HepG2 (cell line): ENCODE measurements at regions not wholly inside any gene's neighbourhood (a gene's known extent, or its start where the extent isn't known, plus 50 kb on each side); places are given as distances from the start of the nearest gene placed in this dataset.

Experiments
- CSRNP2 ChIP-seq: sonication (generic); formaldehyde crosslinking; conservative IDR thresholded peaks from 2 replicates; pipeline ENCODE4 v1.8.0; 2022; ENCODE audit warnings: low read depth, missing genetic modification reagents
- HNF4G ChIP-seq, 2 experiments: sonication (generic) in 1 of 2; formaldehyde crosslinking in 1 of 2; IDR thresholded peaks; 2 replicates each; pipeline versions ENCODE4 v1.4.0 to v1.6.1; 2011 to 2020; ENCODE audit warnings: borderline replicate concordance in 2 of 2, low read depth in 2 of 2, mild to moderate bottlenecking in 2 of 2, low read length in 1 of 2, missing genetic modification reagents in 1 of 2, moderate library complexity in 1 of 2
- IRF2 ChIP-seq: IDR thresholded peaks from 2 replicates; pipeline ENCODE4 v1.6.1; 2018; ENCODE audit warnings: missing genetic modification reagents, missing compliant biosample characterization
- IRF9 ChIP-seq: sonication (generic); formaldehyde crosslinking; IDR thresholded peaks from 2 replicates; pipeline ENCODE4 v1.8.0; 2022; ENCODE audit warnings: missing genetic modification reagents, mild to moderate bottlenecking, borderline replicate concordance
- JDP2 ChIP-seq: sonication (generic); formaldehyde crosslinking; IDR thresholded peaks from 2 replicates; pipeline ENCODE4 v1.8.1; 2022; ENCODE audit warnings: missing genetic modification reagents, borderline replicate concordance
- KDM2A ChIP-seq: sonication (generic); formaldehyde crosslinking; IDR thresholded peaks from 2 replicates; pipeline ENCODE4 v1.4.0; 2020; ENCODE audit warnings: low read depth, missing genetic modification reagents, borderline replicate concordance
- KDM3A ChIP-seq: IDR thresholded peaks from 2 replicates; pipeline ENCODE4 v1.6.1; 2018; ENCODE audit warnings: low read depth, missing compliant biosample characterization
- KDM5A ChIP-seq: fragments of 200-600 bp; sonication (generic); IDR thresholded peaks from 2 replicates; pipeline ENCODE4 v1.7.0; 2018; ENCODE audit warnings: antibody characterized with exemption, mild to moderate bottlenecking, low read length, borderline replicate concordance
- KLF16 ChIP-seq, 2 experiments: sonication (generic) in 1 of 2; formaldehyde crosslinking in 1 of 2; IDR thresholded peaks; 2 replicates each; pipeline versions ENCODE4 v1.6.1 to v1.8.0; 2016 to 2023; ENCODE audit warnings: missing genetic modification reagents in 2 of 2, missing compliant biosample characterization in 1 of 2
- MBD4 ChIP-seq: IDR thresholded peaks from 2 replicates; pipeline ENCODE4 v1.6.1; 2012; ENCODE audit warnings: low read length, inconsistent platforms, borderline replicate concordance
- MEIS2 ChIP-seq: sonication (generic); formaldehyde crosslinking; IDR thresholded peaks from 2 replicates; pipeline ENCODE4 v1.9.0; 2021; ENCODE audit warnings: mild to moderate bottlenecking, missing genetic modification reagents
- MTF2 ChIP-seq: sonication (generic); formaldehyde crosslinking; IDR thresholded peaks from 2 replicates; pipeline ENCODE4 v1.5.0; 2020; ENCODE audit warnings: missing genetic modification reagents, borderline replicate concordance
- SNAI1 ChIP-seq: sonication (generic); formaldehyde crosslinking; IDR thresholded peaks from 2 replicates; pipeline ENCODE4 v1.5.0; 2020; ENCODE audit warnings: mild to moderate bottlenecking, missing genetic modification reagents, borderline replicate concordance
- TEAD2 ChIP-seq: sonication (generic); formaldehyde crosslinking; IDR thresholded peaks from 2 replicates; pipeline ENCODE4 v1.9.0; 2021; ENCODE audit warnings: missing genetic modification reagents
- ZBED4 ChIP-seq: sonication (generic); formaldehyde crosslinking; IDR thresholded peaks from 2 replicates; pipeline ENCODE4 v1.4.0; 2020; ENCODE audit warnings: missing genetic modification reagents, borderline replicate concordance
- ZIK1 ChIP-seq: sonication (generic); formaldehyde crosslinking; IDR thresholded peaks from 2 replicates; pipeline ENCODE4 v1.5.0; 2020; ENCODE audit warnings: mild to moderate bottlenecking, low read depth, missing genetic modification reagents, borderline replicate concordance
- ZKSCAN5 ChIP-seq: sonication (generic); formaldehyde crosslinking; IDR thresholded peaks from 2 replicates; pipeline ENCODE4 v1.5.1; 2020; ENCODE audit warnings: mild to moderate bottlenecking, missing genetic modification reagents
- ZNF12 ChIP-seq: sonication (generic); formaldehyde crosslinking; IDR thresholded peaks from 2 replicates; pipeline ENCODE4 v1.5.0; 2020; ENCODE audit warnings: missing genetic modification reagents
- ZNF282 ChIP-seq: fragments of 450-650 bp; IDR thresholded peaks from 2 replicates; pipeline ENCODE4 v1.6.1; 2018; ENCODE audit not compliant: partially characterized antibody
- ZNF562 ChIP-seq: sonication (generic); formaldehyde crosslinking; IDR thresholded peaks from 2 replicates; pipeline ENCODE4 v1.8.0; 2022; ENCODE audit warnings: missing genetic modification reagents, borderline replicate concordance
- ZNF775 ChIP-seq: sonication (generic); formaldehyde crosslinking; IDR thresholded peaks from 2 replicates; pipeline ENCODE4 v1.4.0; 2020; ENCODE audit warnings: missing genetic modification reagents, mild to moderate bottlenecking, moderate library complexity, borderline replicate concordance
- ZNF883 ChIP-seq: sonication (generic); formaldehyde crosslinking; IDR thresholded peaks from 2 replicates; pipeline ENCODE4 v1.5.1; 2020; ENCODE audit warnings: mild to moderate bottlenecking, missing genetic modification reagents; ENCODE audit errors: not compliant biosample characterization
- TF ChIP-seq, protein P1 (sequence below): sonication (generic); formaldehyde crosslinking; IDR thresholded peaks from 2 replicates; pipeline ENCODE4 v1.4.0; 2020; ENCODE audit warnings: missing genetic modification reagents, borderline replicate concordance

GRCh38 chr20:53769041-53769440 lies 175.4 kb upstream of the ZNF217 start (continued):
- no peak for TF ChIP-seq ZNF562 (CRISPR knock-in tag)
- no peak for TF ChIP-seq MEIS2 (CRISPR knock-in tag)
- TF ChIP-seq ZIK1, result no peak; the same call in 1 of the 2 replicates
- TF ChIP-seq, protein P1, sequence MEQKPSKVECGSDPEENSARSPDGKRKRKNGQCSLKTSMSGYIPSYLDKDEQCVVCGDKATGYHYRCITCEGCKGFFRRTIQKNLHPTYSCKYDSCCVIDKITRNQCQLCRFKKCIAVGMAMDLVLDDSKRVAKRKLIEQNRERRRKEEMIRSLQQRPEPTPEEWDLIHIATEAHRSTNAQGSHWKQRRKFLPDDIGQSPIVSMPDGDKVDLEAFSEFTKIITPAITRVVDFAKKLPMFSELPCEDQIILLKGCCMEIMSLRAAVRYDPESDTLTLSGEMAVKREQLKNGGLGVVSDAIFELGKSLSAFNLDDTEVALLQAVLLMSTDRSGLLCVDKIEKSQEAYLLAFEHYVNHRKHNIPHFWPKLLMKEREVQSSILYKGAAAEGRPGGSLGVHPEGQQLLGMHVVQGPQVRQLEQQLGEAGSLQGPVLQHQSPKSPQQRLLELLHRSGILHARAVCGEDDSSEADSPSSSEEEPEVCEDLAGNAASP (CRISPR knock-in tag), result peak; percentile 97
- TF ChIP-seq CSRNP2, result no peak
- peak in 1 of 2 experiments; percentile 75; a peak in 1 of 4 replicates for TF ChIP-seq KLF16 (CRISPR knock-in tag; IDR thresholded peaks at IDR 0.05)
- no peak for TF ChIP-seq ZNF282
- 0 out of 2 replicates have a peak, but pooled peaks have one; percentile 82 for TF ChIP-seq MBD4
- TF ChIP-seq KDM2A (CRISPR knock-in tag), result no peak
- peak; percentile 30; the same call in 1 of the 2 replicates for TF ChIP-seq IRF2
- peak; percentile 84 for TF ChIP-seq HNF4G (IDR thresholded peaks at IDR 0.05; ENCODE audit: borderline replicate concordance, low read depth, low read length)
- TF ChIP-seq HNF4G (CRISPR knock-in tag; IDR thresholded peaks at IDR 0.05; ENCODE audit: borderline replicate concordance, low read depth), result no peak; the same call in 1 of the 2 replicates
- TF ChIP-seq IRF9 (CRISPR knock-in tag), result no peak
- no peak for TF ChIP-seq KDM5A
- no peak; the same call in 1 of the 2 replicates for TF ChIP-seq JDP2 (CRISPR knock-in tag)
- TF ChIP-seq ZNF775 (CRISPR knock-in tag), result no peak
- no peak for TF ChIP-seq SNAI1 (CRISPR knock-in tag)
- TF ChIP-seq ZNF883 (CRISPR knock-in tag), result no peak
- no peak for TF ChIP-seq ZKSCAN5
- TF ChIP-seq ZBED4 (CRISPR knock-in tag), result no peak
- TF ChIP-seq ZNF12, result no peak
- TF ChIP-seq MTF2 (CRISPR knock-in tag), result no peak
- TF ChIP-seq TEAD2 (CRISPR knock-in tag), result no peak
- TF ChIP-seq KDM3A, result no peak
